ENCODE measurements at regions not wholly inside any gene's neighbourhood (a gene's known extent, or its start where the extent isn't known, plus 50 kb on each side); places are given as distances from the start of the nearest gene placed in this dataset.

GRCh38 chr10:106500041-106500924 lies 664.2 kb downstream of the SORCS1 start:
- Histone ChIP-seq H3K4me3 (ENCODE audit: low read length) (no peak overlapping the region), H3K9ac (ENCODE audit: low read depth, low read length) (no peak overlapping the region), H3K9me3 (ENCODE audit: insufficient read depth, low read depth, low read length) (no peaks in the 10 kb centered on the region), H3K27me3 (ENCODE audit: insufficient read depth, low read length) (no peaks in the 10 kb centered on the region), H3K4me1 (ENCODE audit: insufficient read depth, low read length) (peaks cover 14% of the 10 kb centered on the region), H3K27ac (ENCODE audit: low read depth, low read length) (no peak overlapping the region), H3K36me3 (ENCODE audit: insufficient read depth, low read length) (no peaks in the 10 kb centered on the region)
- WGBS, result 17% methylated on average over 1 of the region's 1 CpG

GRCh38 chr10:106499448-106499847 lies 665.1 kb downstream of the SORCS1 start:
- Histone ChIP-seq H3K4me1 (ENCODE audit: insufficient read depth, low read length) (peaks cover 14% of the 10 kb centered on the region), H3K27me3 (ENCODE audit: insufficient read depth, low read length) (no peaks in the 10 kb centered on the region), H3K9ac (ENCODE audit: low read depth, low read length) (no peak overlapping the region), H3K27ac (ENCODE audit: low read depth, low read length) (no peak overlapping the region), H3K36me3 (ENCODE audit: insufficient read depth, low read length) (no peaks in the 10 kb centered on the region), H3K4me3 (ENCODE audit: low read length) (no peak overlapping the region), H3K9me3 (ENCODE audit: insufficient read depth, low read depth, low read length) (no peaks in the 10 kb centered on the region)
- 95% methylated on average over 2 of the region's 2 CpGs for WGBS

- H3K4me3 ChIP-seq (ENCODE audit: low read length), result no peak overlapping the region
- H3K9ac ChIP-seq (ENCODE audit: low read depth, low read length), result no peak overlapping the region
- no peaks in the 10 kb centered on the region for H3K9me3 ChIP-seq (ENCODE audit: insufficient read depth, low read depth, low read length)
- H3K27me3 ChIP-seq (ENCODE audit: insufficient read depth, low read length), result no peaks in the 10 kb centered on the region
- WGBS, result 98% methylated on average over 3 of the region's 4 CpGs
- no peak overlapping the region for H3K27ac ChIP-seq (ENCODE audit: low read depth, low read length)
- H3K36me3 ChIP-seq (ENCODE audit: insufficient read depth, low read length), result no peaks in the 10 kb centered on the region
- peaks cover 14% of the 10 kb centered on the region for H3K4me1 ChIP-seq (ENCODE audit: insufficient read depth, low read length)
These were observed 665.8 kb downstream of the SORCS1 start for GRCh38 chr10:106498675-106499074.

GRCh38 chr10:106495931-106496330 lies 668.6 kb downstream of the SORCS1 start:
- Histone ChIP-seq H3K27me3 (ENCODE audit: insufficient read depth, low read length) (no peaks in the 10 kb centered on the region), H3K4me1 (ENCODE audit: insufficient read depth, low read length) (peaks cover 11% of the 10 kb centered on the region), H3K9ac (ENCODE audit: low read depth, low read length) (no peak overlapping the region), H3K4me3 (ENCODE audit: low read length) (no peak overlapping the region), H3K9me3 (ENCODE audit: insufficient read depth, low read depth, low read length) (no peaks in the 10 kb centered on the region), H3K27ac (ENCODE audit: low read depth, low read length) (no peak overlapping the region), H3K36me3 (ENCODE audit: insufficient read depth, low read length) (no peaks in the 10 kb centered on the region)
- WGBS, result 100% methylated on average over 3 of the region's 3 CpGs

GRCh38 chr10:106493751-106494150 lies 670.8 kb downstream of the SORCS1 start:
- WGBS, result 100% methylated on average over 1 of the region's 1 CpG
- no peaks in the 10 kb centered on the region for H3K36me3 ChIP-seq (ENCODE audit: insufficient read depth, low read length)
- no peaks in the 10 kb centered on the region for H3K27me3 ChIP-seq (ENCODE audit: insufficient read depth, low read length)
- no peaks in the 10 kb centered on the region for H3K9me3 ChIP-seq (ENCODE audit: insufficient read depth, low read depth, low read length)
- H3K4me1 ChIP-seq (ENCODE audit: insufficient read depth, low read length), result no peaks in the 10 kb centered on the region
- no peak overlapping the region for H3K9ac ChIP-seq (ENCODE audit: low read depth, low read length)
- H3K27ac ChIP-seq (ENCODE audit: low read depth, low read length), result no peak overlapping the region
- no peak overlapping the region for H3K4me3 ChIP-seq (ENCODE audit: low read length)

GRCh38 chr10:106493226-106493625 lies 671.3 kb downstream of the SORCS1 start:
- Histone ChIP-seq H3K36me3 (ENCODE audit: insufficient read depth, low read length) (no peaks in the 10 kb centered on the region), H3K27ac (ENCODE audit: low read depth, low read length) (no peak overlapping the region), H3K9ac (ENCODE audit: low read depth, low read length) (no peak overlapping the region), H3K9me3 (ENCODE audit: insufficient read depth, low read depth, low read length) (no peaks in the 10 kb centered on the region), H3K4me3 (ENCODE audit: low read length) (no peak overlapping the region), H3K4me1 (ENCODE audit: insufficient read depth, low read length) (no peaks in the 10 kb centered on the region), H3K27me3 (ENCODE audit: insufficient read depth, low read length) (no peaks in the 10 kb centered on the region)
- 88% methylated on average over 3 of the region's 3 CpGs for WGBS

GRCh38 chr10:106487726-106488125 lies 676.8 kb downstream of the SORCS1 start:
- Histone ChIP-seq H3K9ac (ENCODE audit: low read depth, low read length) (no peak overlapping the region), H3K27me3 (ENCODE audit: insufficient read depth, low read length) (no peaks in the 10 kb centered on the region), H3K4me3 (ENCODE audit: low read length) (no peak overlapping the region), H3K36me3 (ENCODE audit: insufficient read depth, low read length) (no peaks in the 10 kb centered on the region), H3K9me3 (ENCODE audit: insufficient read depth, low read depth, low read length) (no peaks in the 10 kb centered on the region), H3K27ac (ENCODE audit: low read depth, low read length) (no peak overlapping the region), H3K4me1 (ENCODE audit: insufficient read depth, low read length) (peaks cover 3% of the 10 kb centered on the region; the same call in 1 of the 2 replicates)
- WGBS, result 100% methylated on average over 1 of the region's 1 CpG

GRCh38 chr10:106481598-106482275 lies 682.8 kb downstream of the SORCS1 start:
- no peaks in the 10 kb centered on the region for H3K9me3 ChIP-seq (ENCODE audit: insufficient read depth, low read depth, low read length)
- H3K4me1 ChIP-seq (ENCODE audit: insufficient read depth, low read length), result peaks cover 3% of the 10 kb centered on the region; the same call in 1 of the 2 replicates
- H3K27me3 ChIP-seq (ENCODE audit: insufficient read depth, low read length), result no peaks in the 10 kb centered on the region
- H3K9ac ChIP-seq (ENCODE audit: low read depth, low read length), result no peak overlapping the region
- H3K36me3 ChIP-seq (ENCODE audit: insufficient read depth, low read length), result no peaks in the 10 kb centered on the region
- no peak overlapping the region for H3K4me3 ChIP-seq (ENCODE audit: low read length)
- no peak overlapping the region for H3K27ac ChIP-seq (ENCODE audit: low read depth, low read length)
- WGBS, result 97% methylated on average over 3 of the region's 4 CpGs

GRCh38 chr10:106479636-106480035 lies 684.9 kb downstream of the SORCS1 start:
- Histone ChIP-seq H3K27me3 (ENCODE audit: insufficient read depth, low read length) (no peaks in the 10 kb centered on the region), H3K9ac (ENCODE audit: low read depth, low read length) (no peak overlapping the region), H3K27ac (ENCODE audit: low read depth, low read length) (no peak overlapping the region), H3K4me1 (ENCODE audit: insufficient read depth, low read length) (no peaks in the 10 kb centered on the region), H3K9me3 (ENCODE audit: insufficient read depth, low read depth, low read length) (no peaks in the 10 kb centered on the region), H3K36me3 (ENCODE audit: insufficient read depth, low read length) (no peaks in the 10 kb centered on the region), H3K4me3 (ENCODE audit: low read length) (no peak overlapping the region)
- 97% methylated on average over 3 of the region's 4 CpGs for WGBS

- Histone ChIP-seq H3K4me3 (ENCODE audit: low read length) (no peak overlapping the region), H3K9me3 (ENCODE audit: insufficient read depth, low read depth, low read length) (no peaks in the 10 kb centered on the region)
These were observed 689.6 kb downstream of the SORCS1 start for GRCh38 chr10:106474876-106475275.

GRCh38 chr10:106473129-106473685 lies 691.3 kb downstream of the SORCS1 start:
- H3K4me3 ChIP-seq (ENCODE audit: low read length), result no peak overlapping the region
- H3K36me3 ChIP-seq (ENCODE audit: insufficient read depth, low read length), result no peaks in the 10 kb centered on the region
- no peak overlapping the region for H3K9ac ChIP-seq (ENCODE audit: low read depth, low read length)
- H3K9me3 ChIP-seq (ENCODE audit: insufficient read depth, low read depth, low read length), result no peaks in the 10 kb centered on the region
- no peaks in the 10 kb centered on the region for H3K4me1 ChIP-seq (ENCODE audit: insufficient read depth, low read length)
- no peak overlapping the region for H3K27ac ChIP-seq (ENCODE audit: low read depth, low read length)
- H3K27me3 ChIP-seq (ENCODE audit: insufficient read depth, low read length), result no peaks in the 10 kb centered on the region
- WGBS, result 86% methylated on average over 3 of the region's 3 CpGs

More at GRCh38 chr10:106474876-106475275, 689.6 kb downstream of the SORCS1 start:
- H3K27ac ChIP-seq (ENCODE audit: low read depth, low read length), result no peak overlapping the region
- no peaks in the 10 kb centered on the region for H3K36me3 ChIP-seq (ENCODE audit: insufficient read depth, low read length)
- no peak overlapping the region for H3K9ac ChIP-seq (ENCODE audit: low read depth, low read length)
- no peaks in the 10 kb centered on the region for H3K27me3 ChIP-seq (ENCODE audit: insufficient read depth, low read length)
- no peaks in the 10 kb centered on the region for H3K4me1 ChIP-seq (ENCODE audit: insufficient read depth, low read length)

Measured in HUES64 (cell line).